Fibroblast of skin of scalp (primary cell): ENCODE measurements at regions not wholly inside any gene's neighbourhood (a gene's known extent, or its start where the extent isn't known, plus 50 kb on each side); places are given as distances from the start of the nearest gene placed in this dataset.
A peak's percentile ranks its signal among the peaks of the same experiment; 100 is the strongest.

Experiments
- DNase-seq: peaks from one replicate; pipeline ENCODE4 v3.0.0-alpha.2; 2013

GRCh38 chr3:7793786-7794185 lies 707.8 kb upstream of the LMCD1 start:
- no peak for DNase-seq

- DNase-seq, result no peak
Measured at GRCh38 chr3:7798276-7798675, 703.3 kb upstream of the LMCD1 start.

GRCh38 chr3:7800006-7800780 lies 701.4 kb upstream of the LMCD1 start:
- DNase-seq, result peak; percentile 4

GRCh38 chr3:7812490-7812889 lies 689.1 kb upstream of the LMCD1 start:
- DNase-seq, result no peak

- no peak for DNase-seq
Measured at GRCh38 chr3:7813365-7813764, 688.3 kb upstream of the LMCD1 start.

GRCh38 chr3:7817239-7817638 lies 684.4 kb upstream of the LMCD1 start:
- no peak for DNase-seq

- no peak for DNase-seq
Measured at GRCh38 chr3:7820969-7821368, 680.7 kb upstream of the LMCD1 start.

- no peak for DNase-seq
Measured at GRCh38 chr3:7821858-7822257, 679.8 kb upstream of the LMCD1 start.

- DNase-seq, result no peak
Measured at GRCh38 chr3:7841451-7841850, 660.2 kb upstream of the LMCD1 start.

GRCh38 chr3:7843441-7843840 lies 658.2 kb upstream of the LMCD1 start:
- DNase-seq, result no peak

GRCh38 chr3:7847021-7847420 lies 654.6 kb upstream of the LMCD1 start:
- DNase-seq, result no peak

- no peak for DNase-seq
Measured at GRCh38 chr3:7847521-7847920, 654.1 kb upstream of the LMCD1 start.

GRCh38 chr3:7854266-7854665 lies 647.4 kb upstream of the LMCD1 start:
- no peak for DNase-seq

GRCh38 chr3:7854721-7855120 lies 646.9 kb upstream of the LMCD1 start:
- no peak for DNase-seq

- DNase-seq, result no peak
Measured at GRCh38 chr3:7865611-7866010, 636.0 kb upstream of the LMCD1 start.

GRCh38 chr3:7867587-7867986 lies 634.0 kb upstream of the LMCD1 start:
- DNase-seq, result no peak

GRCh38 chr3:7871003-7871560 lies 630.5 kb upstream of the LMCD1 start:
- DNase-seq, result no peak

GRCh38 chr3:7874116-7874515 lies 627.5 kb upstream of the LMCD1 start:
- DNase-seq, result no peak

- DNase-seq, result peak; percentile 1
Measured at GRCh38 chr3:7875925-7876324, 625.7 kb upstream of the LMCD1 start.

GRCh38 chr3:7876741-7877297 lies 624.8 kb upstream of the LMCD1 start:
- DNase-seq, result no peak

- no peak for DNase-seq
Measured at GRCh38 chr3:7877312-7877711, 624.3 kb upstream of the LMCD1 start.

- no peak for DNase-seq
Measured at GRCh38 chr3:7879572-7879971, 622.1 kb upstream of the LMCD1 start.

- no peak for DNase-seq
Measured at GRCh38 chr3:7881946-7882345, 619.7 kb upstream of the LMCD1 start.

GRCh38 chr3:7897655-7898054 lies 604.0 kb upstream of the LMCD1 start:
- DNase-seq, result no peak
